CD14-positive monocyte (primary cell): ENCODE measurements at regions not wholly inside any gene's neighbourhood (a gene's known extent, or its start where the extent isn't known, plus 50 kb on each side); places are given as distances from the start of the nearest gene placed in this dataset.
A peak's percentile ranks its signal among the peaks of the same experiment; 100 is the strongest.

Experiments used
- DNase-seq, 3 donors: peaks; one replicate each; pipeline ENCODE4 v3.0.0-alpha.2; 2011 to 2022
- H2AFZ ChIP-seq: 2 replicates; pipeline ENCODE4 v1.6.0; 2012; ENCODE audit warnings: mild to moderate bottlenecking, low read depth, low read length, inconsistent platforms; ENCODE audit not compliant: insufficient read depth, poor library complexity, severe bottlenecking
- H3K27ac ChIP-seq, 2 donors: 1 replicate in 1 of 2; 2 replicates in 1 of 2; pipeline ENCODE4 v1.5.1; 2012 to 2013; ENCODE audit warnings: low read length in 2 of 2, control low read depth in 1 of 2, inconsistent platforms in 1 of 2, low read depth in 1 of 2, mild to moderate bottlenecking in 1 of 2
- H3K27me3 ChIP-seq, 2 donors: one replicate each; pipeline versions ENCODE4 v1.6.0 to v1.6.1; 2011 to 2013; ENCODE audit warnings: low read length in 2 of 2; ENCODE audit not compliant: control insufficient read depth in 2 of 2, insufficient read depth in 2 of 2
- H3K36me3 ChIP-seq, 2 donors: replicated peaks in 1 of 2; 1 replicate in 1 of 2; 2 replicates in 1 of 2; pipeline versions ENCODE4 v1.5.1 to v1.6.1; 2012 to 2013; ENCODE audit warnings: low read length in 2 of 2, control low read depth in 1 of 2, inconsistent platforms in 1 of 2, mild to moderate bottlenecking in 1 of 2; ENCODE audit not compliant: insufficient read depth in 2 of 2, control insufficient read depth in 1 of 2
- H3K4me1 ChIP-seq, 2 donors: 1 replicate in 1 of 2; 2 replicates in 1 of 2; pipeline versions ENCODE4 v1.5.1 to v1.6.1; 2012 to 2013; ENCODE audit warnings: low read length in 2 of 2, control low read depth in 1 of 2, inconsistent platforms in 1 of 2, mild to moderate bottlenecking in 1 of 2, moderate library complexity in 1 of 2; ENCODE audit not compliant: insufficient read depth in 2 of 2, control insufficient read depth in 1 of 2
- H3K4me2 ChIP-seq: replicated peaks from 2 replicates; pipeline ENCODE3; 2012; ENCODE audit warnings: low read length, moderate library complexity, mild to moderate bottlenecking; ENCODE audit not compliant: poor library complexity, severe bottlenecking; ENCODE audit errors: extremely low read depth
- H3K4me3 ChIP-seq, 3 experiments: fragments of 200-600 bp in 1 of 3; sonication (generic) in 1 of 3; replicated peaks in 1 of 3; 1 replicate in 2 of 3; 2 replicates in 1 of 3; pipeline ENCODE4 v1.5.1; 2011 to 2013; ENCODE audit warnings: low read length in 3 of 3, mild to moderate bottlenecking in 3 of 3, control low read depth in 2 of 3, low read depth in 2 of 3, inconsistent platforms in 1 of 3, moderate library complexity in 1 of 3
- H3K79me2 ChIP-seq: 2 replicates; pipeline ENCODE4 v1.6.0; 2012; ENCODE audit warnings: mild to moderate bottlenecking, control low read depth, inconsistent platforms, low read length, moderate library complexity; ENCODE audit not compliant: insufficient read depth
- H3K9ac ChIP-seq: 2 replicates; pipeline ENCODE4 v1.6.0; 2017; ENCODE audit warnings: low read length, mild to moderate bottlenecking; ENCODE audit not compliant: insufficient read depth, poor library complexity, severe bottlenecking
- H3K9me3 ChIP-seq, 2 donors: replicated peaks in 1 of 2; 1 replicate in 1 of 2; 2 replicates in 1 of 2; pipeline versions ENCODE4 v1.5.1 to v1.6.1; 2012 to 2013; ENCODE audit warnings: low read length in 2 of 2, control low read depth in 1 of 2; ENCODE audit not compliant: control insufficient read depth in 1 of 2, insufficient read depth in 1 of 2
- H4K20me1 ChIP-seq: 2 replicates; pipeline ENCODE4 v1.6.0; 2012; ENCODE audit warnings: mild to moderate bottlenecking, low read length, control low read depth, moderate library complexity; ENCODE audit not compliant: insufficient read depth
- H3K27ac Mint-ChIP-seq, 7 donors: one replicate each; pipeline ENCODE4 v1.8.0; 2020; ENCODE audit warnings: mild to moderate bottlenecking in 7 of 7, mixed read lengths in 7 of 7, moderate library complexity in 6 of 7, inconsistent platforms in 2 of 7
- H3K27me3 Mint-ChIP-seq, 3 donors: one replicate each; pipeline ENCODE4 v1.8.0; 2021 to 2022; ENCODE audit warnings: low read depth in 3 of 3, mild to moderate bottlenecking in 3 of 3, mixed read lengths in 3 of 3, moderate library complexity in 3 of 3, inconsistent platforms in 1 of 3
- H3K36me3 Mint-ChIP-seq, 2 donors: one replicate each; pipeline ENCODE4 v1.8.0; 2020; ENCODE audit warnings: mixed read lengths in 2 of 2, inconsistent platforms in 1 of 2, mild to moderate bottlenecking in 1 of 2
- H3K4me1 Mint-ChIP-seq: one replicate; pipeline ENCODE4 v1.8.0; 2020; ENCODE audit warnings: mild to moderate bottlenecking, mixed read lengths
- H3K4me3 Mint-ChIP-seq, 2 donors: one replicate each; pipeline ENCODE4 v1.8.0; 2020; ENCODE audit warnings: mild to moderate bottlenecking in 2 of 2, mixed read lengths in 2 of 2, moderate library complexity in 1 of 2
- H3K9me3 Mint-ChIP-seq, 7 donors: one replicate each; pipeline ENCODE4 v1.8.0; 2020 to 2022; ENCODE audit warnings: mixed read lengths in 7 of 7, mild to moderate bottlenecking in 6 of 7, moderate library complexity in 6 of 7, inconsistent platforms in 2 of 7
- CTCF ChIP-seq: fragments of 200-600 bp; IDR thresholded peaks from one replicate; pipeline ENCODE4 v1.8.0; 2022; ENCODE audit warnings: antibody characterized with exemption, mild to moderate bottlenecking
- WGBS: methylation state at CpG from one replicate; pipeline ENCODE4 v1.1.5; 2013; ENCODE audit warnings: missing lambda C conversion rate; ENCODE audit not compliant: insufficient coverage; 5-methylcytosine and 5-hydroxymethylcytosine counted together
- intact Hi-C, 2 donors: fragments of 100-400 bp; cut with micrococcal nuclease; formaldehyde crosslinking; loops; one replicate each; pipeline versions ENCODE4 v1.15.0 to v1.15.1; 2023

GRCh38 chr9:84170521-84171141, 169.9 kb downstream of the SLC28A3 start:
- no peaks in the 10 kb centered on the region for H4K20me1 ChIP-seq
- DNase-seq: no peak
- no peaks in the 10 kb centered on the region for H3K9me3 ChIP-seq
- no peak overlapping the region for H3K9ac ChIP-seq
- H3K36me3 ChIP-seq: no peaks in the 10 kb centered on the region
- Mint-ChIP-seq H3K36me3 (no peaks in the 10 kb centered on the region), H3K9me3 (no peaks in the 10 kb centered on the region), H3K27me3 (peaks cover 0 to 2% (median 0%) of the 10 kb centered on the region in 3 donors), H3K4me1 (peaks cover 26% of the 10 kb centered on the region), H3K27ac (peak overlapping the region in 1 of 7 donors; percentile 11), H3K4me3 (no peak overlapping the region)
- intact Hi-C loops: loop anchor here in 1 of 2 donors (5.0 kb wide), 1 partner anchor 233 kb away; no protein-coding TSS in a partner anchor
- no peak overlapping the region for H3K4me2 ChIP-seq
- TF ChIP-seq CTCF: no peak
- H2AFZ ChIP-seq: peak overlapping the region; percentile 10
- no peak overlapping the region for H3K4me3 ChIP-seq
- H3K79me2 ChIP-seq: no peaks in the 10 kb centered on the region
- 84% methylated on average over 8 of the region's 9 CpGs for WGBS
- no peak overlapping the region for H3K27ac ChIP-seq
- H3K27me3 ChIP-seq: no peaks in the 10 kb centered on the region
- H3K4me1 ChIP-seq: peaks cover 20 to 24% of the 10 kb centered on the region in 2 donors

GRCh38 chr9:84173961-84174360, 166.6 kb downstream of the SLC28A3 start:
- H3K27me3 ChIP-seq: no peaks in the 10 kb centered on the region
- intact Hi-C loops: loop anchor here in 1 of 2 donors (5.0 kb wide), 1 partner anchor 237 kb away; no protein-coding TSS in a partner anchor
- no peak for TF ChIP-seq CTCF
- WGBS: no CpG with 5 or more reads among the region's 2 CpGs
- H3K79me2 ChIP-seq: no peaks in the 10 kb centered on the region
- no peaks in the 10 kb centered on the region for H3K9me3 ChIP-seq
- no peak overlapping the region for H3K27ac ChIP-seq
- Mint-ChIP-seq H3K36me3 (no peaks in the 10 kb centered on the region), H3K4me1 (peaks cover 26% of the 10 kb centered on the region), H3K9me3 (peaks cover 0 to 4% (median 0%) of the 10 kb centered on the region in 7 donors), H3K4me3 (no peak overlapping the region), H3K27me3 (peaks cover 0 to 2% (median 0%) of the 10 kb centered on the region in 3 donors), H3K27ac (no peak overlapping the region)
- no peak overlapping the region for H3K4me2 ChIP-seq
- H3K9ac ChIP-seq: no peak overlapping the region
- H2AFZ ChIP-seq: no peak overlapping the region
- no peaks in the 10 kb centered on the region for H3K36me3 ChIP-seq
- no peaks in the 10 kb centered on the region for H4K20me1 ChIP-seq
- no peak for DNase-seq
- H3K4me3 ChIP-seq: no peak overlapping the region
- H3K4me1 ChIP-seq: peaks cover 20 to 24% of the 10 kb centered on the region in 2 donors
